DND-41 (cell line): ENCODE measurements at regions not wholly inside any gene's neighbourhood (a gene's known extent, or its start where the extent isn't known, plus 50 kb on each side); places are given as distances from the start of the nearest gene placed in this dataset.

ENCODE experiments used
- CTCF ChIP-seq: IDR thresholded peaks from 2 replicates; pipeline ENCODE4 v1.5.1; 2012; ENCODE audit warnings: borderline replicate concordance, low read length, moderate library complexity, mild to moderate bottlenecking; ENCODE audit not compliant: poor library complexity, severe bottlenecking; ENCODE audit errors: extremely low read depth
- EZH2 ChIP-seq: IDR thresholded peaks from 3 replicates; pipeline ENCODE4 v1.6.1; 2012; ENCODE audit warnings: borderline replicate concordance, low read depth, mild to moderate bottlenecking, moderate library complexity, low read length, inconsistent platforms; ENCODE audit not compliant: severe bottlenecking

- no peak for TF ChIP-seq CTCF
- TF ChIP-seq EZH2 = no peak
These were observed 166.6 kb upstream of the PDZRN3 start for GRCh38 chr3:73791356-73791755.
